Muscle layer of colon (tissue), 2 donors: ENCODE measurements at regions not wholly inside any gene's neighbourhood (a gene's known extent, or its start where the extent isn't known, plus 50 kb on each side); places are given as distances from the start of the nearest gene placed in this dataset.

Source experiments
- H3K27ac ChIP-seq: one replicate; pipeline ENCODE4 v1.7.0; 2013; ENCODE audit warnings: low read depth, mild to moderate bottlenecking, low read length, moderate library complexity
- H3K27me3 ChIP-seq, 2 donors: one replicate each; pipeline ENCODE4 v1.7.0; 2013; ENCODE audit warnings: low read length in 2 of 2, mild to moderate bottlenecking in 2 of 2; ENCODE audit not compliant: insufficient read depth in 2 of 2, control insufficient read depth in 1 of 2
- H3K36me3 ChIP-seq: one replicate; pipeline ENCODE4 v1.7.0; 2013; ENCODE audit warnings: mild to moderate bottlenecking, low read length; ENCODE audit not compliant: insufficient read depth
- H3K4me1 ChIP-seq: one replicate; pipeline ENCODE4 v1.7.0; 2013; ENCODE audit warnings: mild to moderate bottlenecking, low read length; ENCODE audit not compliant: insufficient read depth
- H3K4me3 ChIP-seq, 2 donors: one replicate each; pipeline ENCODE4 v1.7.0; 2013; ENCODE audit warnings: low read length in 2 of 2, low read depth in 1 of 2, mild to moderate bottlenecking in 1 of 2, moderate library complexity in 1 of 2
- H3K9ac ChIP-seq: one replicate; pipeline ENCODE4 v1.7.0; 2013; ENCODE audit warnings: low read length
- H3K9me3 ChIP-seq: one replicate; pipeline ENCODE4 v1.7.0; 2013; ENCODE audit warnings: mild to moderate bottlenecking, low read length
- donor health status: abdominal sarcoma.
- donor health status: Adenocarcinoma of cecum.

- Histone ChIP-seq H3K9me3 (no peaks in the 10 kb centered on the region), H3K9ac (no peak overlapping the region), H3K36me3 (no peaks in the 10 kb centered on the region), H3K4me3 (no peak overlapping the region), H3K4me1 (no peaks in the 10 kb centered on the region), H3K27me3 (peaks cover 0 to 5% of the 10 kb centered on the region in 2 donors), H3K27ac (no peak overlapping the region)
These were observed 76.3 kb upstream of the AKT3 start for GRCh38 chr1:243926299-243926698.

GRCh38 chr1:243924588-243925349, 74.7 kb upstream of the AKT3 start:
- H3K27ac ChIP-seq, result no peak overlapping the region

GRCh38 chr1:243924188-243924587, 74.1 kb upstream of the AKT3 start:
- Histone ChIP-seq H3K9me3 (no peaks in the 10 kb centered on the region), H3K9ac (no peak overlapping the region), H3K4me3 (no peak overlapping the region), H3K4me1 (no peaks in the 10 kb centered on the region), H3K27me3 (no peaks in the 10 kb centered on the region), H3K36me3 (no peaks in the 10 kb centered on the region), H3K27ac (no peak overlapping the region)

More at GRCh38 chr1:243924588-243925349, 74.7 kb upstream of the AKT3 start:
- no peak overlapping the region for H3K4me3 ChIP-seq
- H3K27me3 ChIP-seq, result no peaks in the 10 kb centered on the region
- H3K9ac ChIP-seq, result no peak overlapping the region
- H3K4me1 ChIP-seq, result no peaks in the 10 kb centered on the region
- H3K9me3 ChIP-seq, result no peaks in the 10 kb centered on the region
- no peaks in the 10 kb centered on the region for H3K36me3 ChIP-seq

GRCh38 chr1:243923292-243924171, 73.5 kb upstream of the AKT3 start:
- Histone ChIP-seq H3K4me1 (no peaks in the 10 kb centered on the region), H3K9me3 (no peaks in the 10 kb centered on the region), H3K36me3 (no peaks in the 10 kb centered on the region), H3K27me3 (no peaks in the 10 kb centered on the region), H3K4me3 (no peak overlapping the region), H3K9ac (no peak overlapping the region), H3K27ac (no peak overlapping the region)

- Histone ChIP-seq H3K9me3 (no peaks in the 10 kb centered on the region), H3K27ac (no peak overlapping the region), H3K4me1 (peaks cover 9% of the 10 kb centered on the region), H3K4me3 (no peak overlapping the region), H3K9ac (no peak overlapping the region), H3K36me3 (no peaks in the 10 kb centered on the region), H3K27me3 (peaks cover 4 to 8% of the 10 kb centered on the region in 2 donors)
These were observed 71.1 kb upstream of the AKT3 start for GRCh38 chr1:243921111-243921510.

GRCh38 chr1:243917863-243918565, 68.0 kb upstream of the AKT3 start:
- peaks cover 9 to 13% of the 10 kb centered on the region in 2 donors for H3K27me3 ChIP-seq
- H3K36me3 ChIP-seq, result no peaks in the 10 kb centered on the region
- peak overlapping the region; percentile 58 to 74 for H3K4me3 ChIP-seq
- H3K9ac ChIP-seq, result peak overlapping the region; percentile 37
- no peaks in the 10 kb centered on the region for H3K9me3 ChIP-seq
- H3K4me1 ChIP-seq, result peaks cover 9% of the 10 kb centered on the region
- peak overlapping the region; percentile 24 for H3K27ac ChIP-seq

GRCh38 chr1:243917177-243917862, 67.3 kb upstream of the AKT3 start:
- H3K36me3 ChIP-seq, result no peaks in the 10 kb centered on the region
- peaks cover 9 to 13% of the 10 kb centered on the region in 2 donors for H3K27me3 ChIP-seq
- H3K27ac ChIP-seq, result peak overlapping the region; percentile 24
- H3K9me3 ChIP-seq, result no peaks in the 10 kb centered on the region
- peak overlapping the region; percentile 58 to 74 for H3K4me3 ChIP-seq
- H3K4me1 ChIP-seq, result peaks cover 9% of the 10 kb centered on the region
- peak overlapping the region; percentile 37 for H3K9ac ChIP-seq

GRCh38 chr1:243916160-243916559, 66.1 kb upstream of the AKT3 start:
- Histone ChIP-seq H3K27me3 (peaks cover 9 to 13% of the 10 kb centered on the region in 2 donors), H3K36me3 (no peaks in the 10 kb centered on the region), H3K9ac (no peak overlapping the region), H3K4me3 (no peak overlapping the region), H3K27ac (no peak overlapping the region), H3K9me3 (no peaks in the 10 kb centered on the region), H3K4me1 (peaks cover 9% of the 10 kb centered on the region)

GRCh38 chr1:243912347-243912746, 62.3 kb upstream of the AKT3 start:
- no peaks in the 10 kb centered on the region for H3K9me3 ChIP-seq
- H3K4me1 ChIP-seq, result peaks cover 9% of the 10 kb centered on the region
- H3K4me3 ChIP-seq, result no peak overlapping the region
- no peaks in the 10 kb centered on the region for H3K36me3 ChIP-seq
- H3K27me3 ChIP-seq, result peaks cover 9 to 13% of the 10 kb centered on the region in 2 donors
- no peak overlapping the region for H3K9ac ChIP-seq
- H3K27ac ChIP-seq, result no peak overlapping the region

GRCh38 chr1:243910607-243911006, 60.6 kb upstream of the AKT3 start:
- Histone ChIP-seq H3K9ac (no peak overlapping the region), H3K4me3 (no peak overlapping the region), H3K4me1 (no peaks in the 10 kb centered on the region), H3K36me3 (no peaks in the 10 kb centered on the region), H3K9me3 (no peaks in the 10 kb centered on the region), H3K27me3 (peaks cover under 1 to 4% of the 10 kb centered on the region in 2 donors), H3K27ac (no peak overlapping the region)

- H3K9ac ChIP-seq, result no peak overlapping the region
- H3K27me3 ChIP-seq, result no peaks in the 10 kb centered on the region
- no peak overlapping the region for H3K27ac ChIP-seq
- no peak overlapping the region for H3K4me3 ChIP-seq
- no peaks in the 10 kb centered on the region for H3K4me1 ChIP-seq
- H3K9me3 ChIP-seq, result no peaks in the 10 kb centered on the region
- H3K36me3 ChIP-seq, result no peaks in the 10 kb centered on the region
These were observed 53.9 kb upstream of the AKT3 start for GRCh38 chr1:243903895-243904294.
